GM12878 (cell line): ENCODE measurements at regions not wholly inside any gene's neighbourhood (a gene's known extent, or its start where the extent isn't known, plus 50 kb on each side); places are given as distances from the start of the nearest gene placed in this dataset.

ENCODE experiments used
- ATAC-seq: fragments of 200-7000 bp; cut with Tn5 transposase; 3 replicates; pipeline ENCODE4 v1.9.1; 2020; ENCODE audit warnings: mild to moderate bottlenecking, moderate library complexity
- BruUV-seq: library from RNA; stranded (reverse); fragments of 400-500 nt; replicated peaks from 2 replicates; lab custom pipeline; 2021; lab: Mats Ljungman, UMichigan
- CTCF ChIA-PET: fragments of 300-600 bp; sonication (Branson Sonifier 250); formaldehyde crosslinking; extraction: SDS; loops from one replicate; lab custom pipeline; 2021; ENCODE audit warnings: inconsistent platforms; lab: Yijun Ruan, JAX
- POLR2A ChIA-PET: fragments of 350-600 bp; formaldehyde crosslinking; extraction: SDS; loops from one replicate; lab custom pipeline; 2021; ENCODE audit warnings: inconsistent platforms; lab: Charles Lee
- RAD21 ChIA-PET: fragments of 300-600 bp; sonication (Branson Sonifier 250); formaldehyde crosslinking; loops from one replicate; lab custom pipeline; 2023; ENCODE audit warnings: antibody characterized with exemption; ENCODE audit not compliant: unreplicated experiment; lab: Charles Lee
- SMC1A ChIA-PET: fragments of 300-600 bp; sonication (Branson Sonifier 250); formaldehyde crosslinking; loops from one replicate; lab custom pipeline; 2023; ENCODE audit not compliant: unreplicated experiment, uncharacterized antibody; lab: Charles Lee
- DNase-seq: peaks from one replicate; pipeline ENCODE4 v3.0.0-alpha.2; 2011; ENCODE audit warnings: low read depth, low spot score
- FAIRE-seq: peaks from 3 replicates; lab custom pipeline; 2011; peaks lifted over from hg19 to GRCh38; lab: Jason Lieb, UNC
- H2AFZ ChIP-seq: 2 replicates; pipeline ENCODE4 v1.6.0; 2011; ENCODE audit warnings: low read depth, low read length, control low read depth; ENCODE audit not compliant: control insufficient read depth
- H3K27ac ChIP-seq: 2 replicates; pipeline ENCODE4 v1.5.1; 2011; ENCODE audit warnings: control low read depth; ENCODE audit not compliant: control insufficient read depth, insufficient read depth
- H3K27me3 ChIP-seq, 2 experiments: replicated peaks in 1 of 2; 2 replicates each; pipeline versions ENCODE4 v1.6.0 to v1.6.1; 2011; ENCODE audit warnings: low read length in 1 of 2; ENCODE audit not compliant: control insufficient read depth in 2 of 2, insufficient read depth in 2 of 2
- H3K36me3 ChIP-seq, 2 experiments: 2 replicates each; pipeline ENCODE4 v1.5.1; 2011; ENCODE audit warnings: low read length in 1 of 2; ENCODE audit not compliant: control insufficient read depth in 2 of 2, insufficient read depth in 2 of 2
- H3K4me1 ChIP-seq: 2 replicates; pipeline ENCODE4 v1.6.1; 2011; ENCODE audit warnings: mild to moderate bottlenecking, low read length, moderate library complexity, mixed read lengths; ENCODE audit not compliant: control insufficient read depth, insufficient read depth
- H3K4me2 ChIP-seq: 2 replicates; pipeline ENCODE4 v1.6.0; 2011; ENCODE audit warnings: control low read depth; ENCODE audit not compliant: control insufficient read depth, insufficient read depth
- H3K4me3 ChIP-seq: fragments of 200-600 bp; sonication (generic); 2 replicates; pipeline ENCODE4 v1.5.1; 2016
- H3K79me2 ChIP-seq: 2 replicates; pipeline ENCODE4 v1.6.0; 2011; ENCODE audit warnings: low read length; ENCODE audit not compliant: control insufficient read depth, insufficient read depth
- H3K9ac ChIP-seq: 2 replicates; pipeline ENCODE4 v1.8.0; 2011; ENCODE audit warnings: low read length, control low read depth, mixed read lengths; ENCODE audit not compliant: control insufficient read depth, insufficient read depth
- H3K9me3 ChIP-seq: replicated peaks from 3 replicates; pipeline ENCODE4 v1.5.1; 2011; ENCODE audit warnings: mild to moderate bottlenecking, low read length; ENCODE audit not compliant: control insufficient read depth, insufficient read depth
- H4K20me1 ChIP-seq: 2 replicates; pipeline ENCODE4 v1.6.0; 2011; ENCODE audit not compliant: control insufficient read depth, insufficient read depth
- IKZF2 ChIP-seq, 2 experiments: fragments of 450-650 bp; IDR thresholded peaks; 2 replicates each; pipeline ENCODE4 v1.6.1; 2017; ENCODE audit warnings: mild to moderate bottlenecking in 2 of 2, moderate library complexity in 2 of 2
- NKRF ChIP-seq: fragments of 450-650 bp; conservative IDR thresholded peaks from 2 replicates; pipeline ENCODE4 v1.6.1; 2017; ENCODE audit warnings: mild to moderate bottlenecking, moderate library complexity
- POLR2AphosphoS5 ChIP-seq: IDR thresholded peaks from 2 replicates; pipeline ENCODE4 v1.6.1; 2011; ENCODE audit warnings: mild to moderate bottlenecking, low read length, inconsistent platforms
- SMARCA5 ChIP-seq: fragments of 450-650 bp; IDR thresholded peaks from 2 replicates; pipeline ENCODE4 v1.6.1; 2017; ENCODE audit warnings: mild to moderate bottlenecking
- STAT3 ChIP-seq: IDR thresholded peaks from 2 replicates; pipeline ENCODE4 v1.6.1; 2011; ENCODE audit warnings: low read depth, low read length, improper control_type of control experiment
- TARDBP ChIP-seq: IDR thresholded peaks from 2 replicates; pipeline ENCODE4 v1.6.1; 2016; ENCODE audit warnings: borderline replicate concordance
- YBX1 ChIP-seq: fragments of 450-650 bp; IDR thresholded peaks from 2 replicates; pipeline ENCODE4 v1.6.1; 2016; ENCODE audit warnings: antibody characterized with exemption
- ZNF592 ChIP-seq: fragments of 450-650 bp; IDR thresholded peaks from 2 replicates; pipeline ENCODE4 v1.6.1; 2017; ENCODE audit warnings: mild to moderate bottlenecking, moderate library complexity
- WGBS: methylation state at CpG from one replicate; pipeline ENCODE4 v1.1.6; 2016; ENCODE audit warnings: low lambda C conversion rate; ENCODE audit not compliant: insufficient replicate concordance, insufficient coverage; ENCODE audit errors: missing lambda C conversion rate; 5-methylcytosine and 5-hydroxymethylcytosine counted together
- in situ Hi-C: fragments of 300-500 bp; cut with MboI; formaldehyde crosslinking; loops from 9 replicates; pipeline ENCODE4 v1.14.3; 2018; ENCODE audit warnings: mixed read lengths
- intact Hi-C: fragments of 100-400 bp; cut with micrococcal nuclease; formaldehyde crosslinking; loops from one replicate; pipeline ENCODE4 v1.14.2; 2022; ENCODE audit not compliant: unreplicated experiment

GRCh38 chr7:121620206-121620605 is 224.1 kb upstream of the FAM3C start:
- H3K9ac ChIP-seq = no peak overlapping the region
- WGBS = 35% methylated on average over 3 of the region's 3 CpGs
- ChIA-PET RAD21 (no interaction called here), CTCF (no interaction called here), POLR2A (no interaction called here), SMC1A (no interaction called here)
- H3K27ac ChIP-seq = no peak overlapping the region
- BruUV-seq = no TSS peak
- no peak for FAIRE-seq
- no peak overlapping the region for H3K4me2 ChIP-seq
- intact Hi-C loops (no loop called here), in situ Hi-C loops (no loop called here)
- H3K4me3 ChIP-seq = no peak overlapping the region
- no peaks in the 10 kb centered on the region for H3K79me2 ChIP-seq
- H2AFZ ChIP-seq = no peak overlapping the region
- H3K36me3 ChIP-seq = no peaks in the 10 kb centered on the region
- H4K20me1 ChIP-seq = no peaks in the 10 kb centered on the region
- DNase-seq = no peak
- ATAC-seq = no peak
- no peaks in the 10 kb centered on the region for H3K4me1 ChIP-seq
- H3K27me3 ChIP-seq = no peaks in the 10 kb centered on the region
- no peak for TF ChIP-seq TARDBP
- TF ChIP-seq IKZF2 (IDR thresholded peaks at IDR 0.05) = no peak
- no peak for TF ChIP-seq YBX1
- no peak for TF ChIP-seq STAT3
- no peak for TF ChIP-seq NKRF
- TF ChIP-seq POLR2AphosphoS5 = no peak
- TF ChIP-seq ZNF592 = no peak
- TF ChIP-seq SMARCA5 = no peak
- no peaks in the 10 kb centered on the region for H3K9me3 ChIP-seq
